Right ventricle myocardium superior (tissue), 1 donor: ENCODE measurements at regions not wholly inside any gene's neighbourhood (a gene's known extent, or its start where the extent isn't known, plus 50 kb on each side); places are given as distances from the start of the nearest gene placed in this dataset.

Source experiments
- ATAC-seq: fragments of 200-7000 bp; cut with Tn5 transposase; one replicate; pipeline ENCODE4 v1.9.1; 2020; ENCODE audit warnings: mild to moderate bottlenecking; ENCODE audit not compliant: poor library complexity
- DNase-seq: peaks from one replicate; pipeline ENCODE4 v3.0.0-alpha.2; 2020
- intact Hi-C: fragments of 100-400 bp; cut with DNase I; formaldehyde crosslinking; loops from one replicate; pipeline ENCODE4 v1.11.2; 2022
- donor health status: DM: no; HTN: yes; CAD: no; lungs with severe emphysema.

DNA sequence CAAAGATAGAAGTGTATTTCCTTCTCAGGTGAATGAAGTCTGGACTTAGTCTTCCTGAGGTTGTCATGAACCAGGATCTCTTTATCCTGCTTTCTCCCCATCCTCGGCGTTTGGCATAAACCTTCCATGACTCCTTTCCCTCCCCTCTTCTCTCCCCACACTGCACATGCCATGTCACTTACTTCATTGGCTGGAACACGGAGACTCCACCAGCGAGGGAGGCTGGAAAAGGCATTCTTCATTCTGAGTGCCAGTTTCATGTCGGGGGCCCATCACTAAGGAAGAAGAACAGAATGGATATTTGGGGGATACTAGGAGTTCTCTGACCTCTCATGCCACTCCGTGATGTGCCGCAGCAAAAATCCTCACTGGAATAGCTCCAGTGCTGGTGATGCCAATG is 105.6 kb downstream of the VCPKMT start:
- DNase-seq (no peak), ATAC-seq (no peak)
- intact Hi-C loops = no loop called here

DNA sequence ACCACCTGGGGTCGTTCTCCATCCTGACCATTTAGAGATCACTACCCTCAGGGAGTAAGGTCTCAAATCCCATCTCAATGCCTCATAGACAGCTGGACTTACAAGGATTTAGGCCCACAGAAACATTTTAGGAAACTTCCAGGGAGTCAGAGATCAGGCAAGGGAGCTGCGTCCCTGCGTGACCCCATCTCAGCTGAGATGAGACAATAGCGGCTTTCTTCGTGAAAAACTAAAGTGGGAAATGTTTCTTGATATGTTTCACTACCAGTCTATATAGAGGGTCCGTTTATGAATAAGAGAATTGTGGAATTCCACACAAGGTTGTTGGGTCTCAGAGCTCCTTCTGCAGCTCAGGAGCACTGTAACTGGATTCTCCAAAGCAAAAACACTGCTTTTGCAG is 105.1 kb downstream of the VCPKMT start:
- DNase-seq (no peak), ATAC-seq (no peak)
- intact Hi-C loops = no loop called here

DNA sequence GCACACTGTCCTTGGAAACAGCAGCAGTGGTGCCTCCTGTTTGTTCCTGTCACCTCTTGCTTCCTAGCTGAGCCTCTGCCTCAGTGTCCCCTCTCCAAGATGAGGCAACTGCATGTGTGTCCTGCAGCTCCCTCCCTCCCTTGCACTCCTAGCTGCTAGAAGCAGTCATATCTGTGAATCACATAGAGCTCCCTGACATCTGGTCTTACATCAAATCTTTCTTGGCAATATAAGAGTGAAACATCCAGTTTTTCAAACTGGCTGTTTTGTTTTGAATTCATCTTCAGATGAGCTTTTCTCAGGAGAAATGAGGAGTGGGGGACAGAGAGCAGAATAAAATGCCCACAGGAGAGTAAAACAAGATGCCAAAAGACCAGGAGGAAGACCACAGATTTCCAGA is 103.7 kb downstream of the VCPKMT start:
- ATAC-seq (no peak), DNase-seq (no peak)
- intact Hi-C loops = no loop called here

DNA sequence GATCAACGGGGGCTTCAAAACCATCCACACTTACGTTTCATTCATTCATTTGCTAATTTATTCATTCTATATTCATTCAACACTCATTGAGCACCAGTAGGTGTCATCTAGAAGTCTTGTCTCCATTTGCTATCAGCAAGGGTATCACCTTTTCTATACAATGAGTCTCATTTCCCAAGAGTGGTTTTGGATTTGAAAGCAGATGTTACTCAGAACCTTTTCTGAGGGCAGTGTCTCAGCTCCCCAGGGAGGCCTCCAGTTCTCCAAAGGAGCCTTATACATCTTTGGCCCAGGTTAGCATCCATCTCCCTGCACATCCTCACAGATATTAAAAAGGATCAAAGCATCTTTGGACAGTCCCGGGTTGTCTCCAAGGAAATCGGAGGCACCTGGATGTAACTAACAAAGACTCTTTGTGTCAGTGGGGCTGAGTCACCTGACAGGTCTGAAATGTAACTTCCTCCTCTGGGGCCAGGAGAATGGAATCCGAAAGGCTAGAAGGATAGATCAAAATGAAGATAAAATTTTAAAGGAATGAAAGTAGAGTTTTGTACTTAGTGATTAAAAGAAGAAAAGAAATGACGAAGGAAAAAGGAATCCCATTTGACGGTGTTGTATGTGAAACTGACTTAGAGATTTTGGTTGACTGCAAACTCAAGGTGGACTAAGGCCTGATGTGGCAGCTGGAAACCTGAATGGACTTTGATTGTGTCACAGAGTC is 103.0 kb downstream of the VCPKMT start:
- no peak for ATAC-seq
- intact Hi-C loops = no loop called here
- no peak for DNase-seq

DNA sequence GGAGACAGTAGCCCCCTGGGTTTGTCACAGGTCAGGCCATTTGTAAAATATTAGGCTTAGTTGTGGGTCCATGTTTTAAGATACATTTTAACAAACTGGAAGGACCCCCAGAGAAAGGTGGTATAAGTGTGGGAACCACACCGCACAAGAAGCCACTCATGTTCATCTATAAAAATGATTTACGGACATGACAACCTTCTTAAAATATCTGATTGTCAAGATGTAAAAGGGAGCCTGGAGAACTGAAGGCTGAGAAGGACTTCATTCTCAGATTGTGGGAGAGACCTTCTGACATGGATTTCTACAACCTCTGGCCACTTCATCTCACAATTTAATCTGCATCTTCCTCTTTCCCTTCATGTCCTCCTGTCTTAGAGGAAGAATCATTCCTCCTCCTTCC is 102.4 kb downstream of the VCPKMT start:
- intact Hi-C loops = no loop called here
- ATAC-seq = no peak

DNA sequence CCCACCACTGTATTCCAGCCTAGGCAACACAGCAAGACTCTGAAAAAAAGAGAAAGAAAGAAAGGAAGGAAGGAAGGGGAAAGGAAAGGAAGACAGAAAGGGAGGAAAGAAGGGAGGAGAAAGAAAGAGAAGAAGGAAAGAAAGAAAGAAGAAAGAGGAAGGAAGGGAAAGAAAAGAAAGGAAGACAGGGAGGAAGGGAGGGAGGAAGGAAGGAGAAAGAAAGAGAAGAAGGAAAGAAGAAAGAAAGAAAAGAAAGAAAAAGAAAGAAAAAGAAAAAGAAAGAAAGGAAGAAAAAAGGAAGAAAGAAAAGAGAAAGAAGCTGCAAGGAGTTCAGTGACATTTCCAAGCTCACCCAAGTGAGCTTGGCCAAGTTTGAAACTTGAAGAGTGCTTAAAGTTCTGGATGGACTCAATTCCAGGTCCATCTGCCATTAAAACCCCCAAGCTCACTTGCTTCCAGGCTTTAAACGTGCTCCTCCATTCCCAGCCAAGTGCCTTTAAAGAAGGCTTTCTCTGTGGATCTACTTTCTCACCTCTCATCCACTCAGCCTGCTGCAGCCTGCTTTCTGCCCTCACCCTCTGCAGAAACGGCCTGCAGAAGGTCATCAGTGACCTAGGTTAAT is 101.5 kb downstream of the VCPKMT start:
- ATAC-seq (no peak), DNase-seq (no peak)
- intact Hi-C loops = no loop called here

More for the DNA sequence above, 102.4 kb downstream of the VCPKMT start:
- DNase-seq = no peak

DNA sequence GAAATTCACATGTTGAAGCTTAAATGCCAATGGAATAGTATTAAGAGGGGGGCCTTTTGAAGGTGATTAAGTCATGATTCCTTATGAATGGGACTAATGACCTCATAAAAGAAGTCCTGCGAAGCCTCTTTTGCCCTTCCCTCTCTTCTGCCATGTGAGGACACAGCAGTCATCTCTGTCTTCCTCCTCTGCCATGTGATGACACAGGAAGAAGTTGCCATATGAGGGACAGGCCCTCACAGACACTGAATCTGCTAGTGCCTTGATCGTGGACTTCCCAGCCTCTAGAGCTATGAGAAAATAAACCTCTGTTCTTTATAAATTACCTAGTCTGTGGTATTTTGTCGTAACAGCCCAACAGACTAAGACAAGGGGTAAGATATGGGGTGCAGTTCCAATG is 100.7 kb downstream of the VCPKMT start:
- no peak for DNase-seq
- ATAC-seq = no peak
- intact Hi-C loops = no loop called here

DNA sequence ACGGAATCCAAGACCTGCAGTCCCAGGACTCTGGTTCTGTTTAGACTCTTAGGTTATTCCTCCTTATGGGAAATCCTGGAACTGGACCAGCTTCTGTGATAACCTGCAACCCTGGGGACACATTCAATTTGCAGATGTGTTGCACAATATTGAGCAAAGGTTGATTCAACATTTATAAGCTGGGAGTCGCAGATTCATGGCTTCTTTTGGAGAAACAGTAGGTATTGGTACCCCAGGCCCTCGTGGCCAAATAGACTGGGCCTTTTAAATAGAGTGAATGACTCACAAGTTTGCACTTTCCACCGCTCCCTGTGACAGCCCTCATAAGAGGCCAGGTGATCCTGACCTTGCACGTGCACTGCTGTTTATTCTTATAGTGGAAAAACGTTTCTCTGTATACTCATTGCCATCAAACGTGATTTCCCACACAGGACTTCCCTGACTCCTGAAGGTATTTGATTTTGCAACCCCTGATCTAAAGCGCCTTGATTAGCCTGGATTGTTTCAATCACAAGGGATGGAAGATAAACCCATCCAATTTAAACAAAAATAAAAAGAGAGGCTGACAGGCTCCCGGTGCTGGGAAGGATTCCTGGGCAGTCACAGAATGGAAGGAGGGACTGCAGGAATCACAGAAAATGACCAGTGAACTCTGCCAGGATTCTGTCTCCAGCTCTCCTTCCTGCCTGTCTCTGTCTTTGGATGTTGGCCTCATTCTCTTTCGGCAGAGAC is 98.0 kb downstream of the VCPKMT start:
- ATAC-seq (peak; percentile 67), DNase-seq (no peak)
- intact Hi-C loops = no loop called here

DNA sequence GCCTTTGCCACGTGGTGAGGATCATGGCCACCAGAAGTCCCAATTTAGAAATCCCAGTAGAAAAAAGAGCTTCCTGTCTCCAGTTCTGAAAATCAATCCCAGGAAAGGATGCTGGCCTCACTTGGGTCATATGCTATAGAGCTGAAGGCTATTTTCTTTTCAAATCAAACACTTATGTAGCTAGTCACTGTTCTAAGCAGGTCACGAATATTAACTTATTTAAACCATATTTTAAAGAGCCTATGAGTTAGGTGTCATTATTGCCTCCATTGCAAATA is 97.5 kb downstream of the VCPKMT start:
- intact Hi-C loops = no loop called here
- DNase-seq = no peak
- ATAC-seq = no peak

DNA sequence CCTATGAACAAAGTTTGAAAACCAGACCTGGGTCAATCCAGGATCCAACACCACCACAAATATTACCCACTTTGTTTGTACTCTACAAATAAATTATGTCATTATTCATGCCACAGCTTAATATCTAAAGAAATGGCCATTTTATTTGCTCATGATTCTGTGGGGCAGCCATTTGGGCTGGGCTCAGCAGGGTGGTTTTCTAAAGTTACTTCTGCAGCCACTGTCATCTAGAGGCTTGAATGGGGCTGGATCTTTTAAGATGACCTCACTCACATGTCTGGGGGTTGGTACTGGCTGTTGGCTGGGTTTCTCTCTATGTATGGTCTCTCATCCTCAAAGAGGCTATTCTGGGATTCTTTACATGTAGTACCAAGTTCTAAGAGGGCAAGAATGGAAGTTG is 96.2 kb downstream of the VCPKMT start:
- ATAC-seq = no peak
- no peak for DNase-seq
- intact Hi-C loops = no loop called here

DNA sequence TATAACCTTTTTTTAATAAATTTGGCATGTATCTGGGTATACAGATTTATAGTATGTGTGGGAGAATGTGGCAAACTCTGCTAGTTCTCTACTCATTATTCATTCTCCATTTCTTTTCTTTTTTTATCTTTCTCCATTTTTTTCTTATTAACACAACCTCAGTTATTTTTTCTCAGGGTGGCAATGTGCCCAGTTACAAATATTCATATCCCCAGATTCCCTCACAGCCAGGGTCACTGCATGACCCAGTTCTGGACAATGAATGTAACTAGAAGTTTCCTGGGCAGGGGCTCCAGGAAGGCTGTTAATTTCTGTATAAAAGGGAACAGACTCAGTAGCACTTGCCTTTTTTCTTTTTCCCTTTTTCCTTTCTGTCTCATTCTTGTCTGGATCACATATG is 95.6 kb downstream of the VCPKMT start:
- intact Hi-C loops = no loop called here
- ATAC-seq = no peak

DNA sequence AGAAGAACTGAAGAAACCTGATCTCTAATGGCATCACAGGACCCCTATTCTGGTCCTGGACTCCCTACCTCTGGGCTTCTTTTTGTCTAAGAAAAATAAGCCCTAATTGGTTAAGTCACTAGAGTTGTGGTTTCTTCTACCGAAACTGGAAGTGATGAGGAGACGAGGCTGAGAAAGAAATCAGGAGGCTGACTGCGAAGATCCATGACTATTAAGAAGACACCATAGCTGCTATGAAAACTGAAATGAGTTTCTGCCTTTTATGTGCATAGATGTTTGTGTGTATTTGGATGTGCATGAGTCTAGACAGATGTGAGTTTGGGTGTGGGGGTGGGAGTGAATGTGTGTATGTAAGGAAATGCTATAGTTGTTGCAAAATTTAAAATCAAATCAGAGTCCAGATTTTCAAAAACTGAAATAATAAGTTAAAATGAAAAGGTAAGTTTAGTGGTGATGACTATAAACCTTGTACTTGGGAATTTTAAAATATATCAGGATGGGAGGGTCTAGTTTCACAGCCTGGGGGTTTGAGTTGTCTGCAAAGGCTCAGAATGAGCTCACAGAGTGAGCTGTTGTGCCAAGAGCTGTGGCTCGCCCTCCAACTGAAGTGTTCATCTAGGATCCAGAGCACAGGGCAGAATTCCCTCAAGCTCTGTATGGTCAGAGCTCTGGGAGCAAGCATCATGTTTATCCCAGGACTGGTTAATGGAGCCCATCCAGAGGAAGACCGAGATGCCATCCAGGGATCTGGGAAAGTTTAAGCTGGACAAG is 94.9 kb downstream of the VCPKMT start:
- no peak for ATAC-seq
- DNase-seq = no peak
- intact Hi-C loops = no loop called here

More for the DNA sequence above, 95.6 kb downstream of the VCPKMT start:
- no peak for DNase-seq

DNA sequence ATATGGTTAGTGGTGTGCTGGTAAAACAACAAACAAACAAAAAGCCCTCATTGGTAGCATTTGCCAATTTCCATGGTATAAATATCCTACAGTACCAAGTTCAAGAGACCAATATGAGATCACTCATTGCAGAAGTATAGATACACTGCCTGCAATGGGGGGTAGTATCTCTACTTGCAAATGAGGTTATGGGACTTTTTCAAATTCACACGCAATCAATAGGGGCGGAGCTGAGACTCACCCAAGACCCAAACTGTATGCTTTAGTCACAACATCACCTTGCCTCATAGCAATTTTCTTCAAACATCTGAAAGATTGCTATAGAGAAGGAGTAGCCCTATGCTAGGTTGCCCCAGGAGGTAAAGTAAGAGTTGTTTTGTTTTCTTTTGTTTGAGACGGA is 93.7 kb downstream of the VCPKMT start:
- no peak for DNase-seq
- ATAC-seq = no peak
- intact Hi-C loops = no loop called here

DNA sequence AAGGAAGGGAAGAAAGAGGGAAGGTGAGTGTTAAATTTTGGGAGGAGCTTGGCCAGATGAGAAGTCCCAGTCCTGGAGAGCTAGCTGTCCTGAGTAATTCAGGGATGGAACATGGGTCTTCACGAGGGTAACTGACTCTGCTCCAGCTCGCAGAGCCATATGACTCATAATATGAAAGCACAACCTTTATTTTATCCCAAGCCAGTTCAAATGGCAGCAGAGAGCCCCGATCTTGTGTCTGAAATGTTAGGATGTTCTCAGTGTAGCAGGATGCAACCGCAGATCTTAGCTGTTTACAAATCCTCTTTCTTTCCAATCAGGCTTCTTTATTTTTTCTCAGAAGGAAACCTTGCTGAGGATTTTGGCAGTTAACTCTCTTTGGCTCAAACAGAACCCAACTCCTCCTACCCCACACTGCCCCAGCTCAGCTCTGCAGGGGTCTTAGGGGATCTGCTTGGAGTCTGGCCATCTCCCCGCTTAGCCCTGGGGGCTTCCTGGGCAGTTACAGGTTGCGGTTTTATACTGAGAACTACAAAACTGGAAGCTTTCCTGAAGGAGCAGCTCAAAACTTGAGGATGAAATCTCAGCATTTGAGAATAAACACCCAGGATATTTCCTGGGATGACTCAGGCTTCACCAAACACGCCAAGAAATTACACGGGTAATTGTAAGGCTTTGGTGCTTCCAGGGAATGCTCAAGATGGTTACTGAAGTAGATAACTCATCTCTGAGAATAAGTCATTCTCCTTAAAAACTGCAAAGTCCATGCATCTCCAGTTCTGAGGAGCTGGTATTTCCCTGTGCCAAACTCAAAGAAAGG is 92.5 kb downstream of the VCPKMT start:
- DNase-seq (no peak), ATAC-seq (peak; percentile 67)
- intact Hi-C loops = no loop called here

DNA sequence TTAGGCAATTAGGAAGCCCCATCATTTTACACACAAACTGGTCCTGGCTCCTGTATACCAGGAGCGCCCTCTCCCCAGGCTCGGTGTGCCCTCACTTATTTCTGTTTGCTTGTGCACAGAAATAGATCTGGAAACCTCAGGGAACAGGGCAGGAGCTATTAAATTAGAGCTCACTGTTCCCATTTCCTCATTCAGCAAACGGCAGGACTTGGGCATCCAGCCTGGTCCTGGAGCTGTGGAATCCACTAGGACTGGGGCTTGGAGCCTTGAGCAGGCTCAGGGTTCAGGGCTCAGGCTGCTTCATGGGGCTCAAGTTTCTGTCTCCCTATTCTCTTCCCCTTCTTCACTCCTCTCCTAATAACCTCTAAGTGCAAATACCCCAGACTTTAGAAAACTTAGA is 91.3 kb downstream of the VCPKMT start:
- intact Hi-C loops = no loop called here
- no peak for DNase-seq
- ATAC-seq = no peak

DNA sequence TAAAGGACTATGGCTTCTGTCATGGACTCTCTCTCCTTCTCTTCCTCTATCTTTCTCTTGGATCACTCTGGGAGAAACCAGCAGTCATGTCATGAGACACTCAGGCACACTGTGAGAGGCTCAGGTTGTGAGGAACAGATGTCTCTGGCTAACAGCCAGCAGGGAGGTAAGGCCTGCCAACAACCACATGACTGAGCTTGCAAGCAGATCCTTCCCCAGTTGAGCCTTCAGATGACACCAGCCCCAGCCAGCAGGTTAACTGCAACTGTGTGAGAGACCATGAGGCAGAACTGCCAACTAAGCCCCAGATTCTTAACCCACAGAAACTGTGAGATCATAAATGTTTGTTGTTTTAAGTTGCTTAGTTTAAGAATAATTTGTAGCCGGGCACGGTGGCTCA is 90.6 kb downstream of the VCPKMT start:
- intact Hi-C loops = no loop called here
- ATAC-seq (no peak), DNase-seq (no peak)

DNA sequence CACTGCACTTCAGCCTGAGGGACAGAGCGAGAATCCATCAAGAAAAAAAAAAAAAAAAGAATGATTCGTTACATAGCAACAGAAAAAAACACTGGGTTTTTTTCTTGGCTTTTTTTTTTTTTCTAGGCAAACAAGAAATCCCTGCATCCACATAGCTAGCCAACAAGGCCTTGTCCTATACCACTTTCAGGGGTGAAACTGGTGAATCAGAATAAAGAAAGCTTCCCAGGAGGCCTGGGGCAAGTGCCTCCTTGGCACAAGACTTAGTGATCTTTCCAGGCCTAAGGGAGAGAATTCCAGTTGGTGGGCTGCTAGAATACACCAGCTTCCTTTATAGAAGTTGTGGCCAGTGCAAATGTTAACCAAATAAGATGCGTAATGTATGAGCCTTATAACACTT is 90.0 kb downstream of the VCPKMT start:
- ATAC-seq (no peak), DNase-seq (no peak)
- intact Hi-C loops = no loop called here

DNA sequence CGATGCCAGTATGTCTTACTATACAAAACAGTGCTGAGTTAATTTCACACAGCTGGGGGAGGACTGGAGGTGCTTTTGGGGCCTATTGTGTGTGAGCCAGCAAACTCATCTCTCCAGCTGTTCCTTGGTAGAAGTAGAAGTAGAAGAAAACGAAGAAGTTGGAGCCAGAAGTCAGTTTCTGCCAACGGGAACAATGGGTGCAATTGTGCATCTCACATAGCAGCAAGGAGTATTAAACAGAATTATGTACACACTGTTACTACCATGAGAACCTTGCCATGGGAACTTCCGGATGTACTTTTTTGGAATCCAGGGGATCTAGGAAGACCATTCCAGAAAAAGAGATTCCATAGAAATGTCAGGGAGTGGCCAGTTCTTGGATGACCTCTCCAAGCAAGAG is 88.6 kb downstream of the VCPKMT start:
- intact Hi-C loops = no loop called here
- DNase-seq (no peak), ATAC-seq (no peak)

DNA sequence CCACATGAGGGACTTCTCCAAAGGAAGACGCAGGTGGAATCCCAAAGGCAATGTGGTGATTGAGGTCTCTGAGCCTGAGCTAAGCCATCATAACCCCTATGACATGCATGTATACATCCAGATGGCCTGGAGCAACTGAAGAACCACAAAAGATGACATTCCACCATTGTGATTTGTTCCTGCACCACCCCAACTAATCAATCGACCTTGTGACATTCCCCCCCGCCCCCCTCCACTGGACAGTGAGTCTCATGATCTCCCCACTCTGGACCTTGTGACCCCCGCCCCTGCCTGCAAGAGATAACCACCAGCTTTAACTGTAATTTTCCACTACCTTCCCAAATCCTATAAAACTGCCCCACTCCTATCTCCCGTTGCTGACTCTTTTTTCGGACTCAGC is 87.9 kb downstream of the VCPKMT start:
- ATAC-seq (no peak), DNase-seq (no peak)
- intact Hi-C loops = no loop called here
